ENCODE measurements at regions not wholly inside any gene's neighbourhood (a gene's known extent, or its start where the extent isn't known, plus 50 kb on each side); places are given as distances from the start of the nearest gene placed in this dataset.

- in situ Hi-C loops (cut with MboI; ENCODE audit: low pct_unique_long_range_greater_than_20kb, low sequenced_read_pairs, unreplicated experiment), result no loop called here
- TF ChIP-seq CTCF (IDR thresholded peaks at IDR 0.05; ENCODE audit: extremely low read depth, insufficient read depth, missing control alignments), result no peak
- no peak for DNase-seq (ENCODE audit: low spot score)
Observed at GRCh38 chr13:44320611-44321010, 53.0 kb upstream of the SERP2 start.

- in situ Hi-C loops (cut with MboI; ENCODE audit: low pct_unique_long_range_greater_than_20kb, low sequenced_read_pairs, unreplicated experiment), result no loop called here
Observed at GRCh38 chr13:44321961-44322360, 51.7 kb upstream of the SERP2 start.

GRCh38 chr13:44322928-44323327 is 50.7 kb upstream of the SERP2 start:
- in situ Hi-C loops (cut with MboI; ENCODE audit: low pct_unique_long_range_greater_than_20kb, low sequenced_read_pairs, unreplicated experiment), result no loop called here
- DNase-seq (ENCODE audit: low spot score), result no peak

More at GRCh38 chr13:44321961-44322360, 51.7 kb upstream of the SERP2 start:
- no peak for DNase-seq (ENCODE audit: low spot score)
- TF ChIP-seq CTCF (IDR thresholded peaks at IDR 0.05; ENCODE audit: extremely low read depth, insufficient read depth, missing control alignments), result no peak

GRCh38 chr13:44323754-44324153 is 49.9 kb upstream of the SERP2 start:
- no peak for TF ChIP-seq CTCF (IDR thresholded peaks at IDR 0.05; ENCODE audit: extremely low read depth, insufficient read depth, missing control alignments)
- DNase-seq (ENCODE audit: low spot score), result no peak
- in situ Hi-C loops (cut with MboI; ENCODE audit: low pct_unique_long_range_greater_than_20kb, low sequenced_read_pairs, unreplicated experiment), result no loop called here

More at GRCh38 chr13:44322928-44323327, 50.7 kb upstream of the SERP2 start:
- TF ChIP-seq CTCF (IDR thresholded peaks at IDR 0.05; ENCODE audit: extremely low read depth, insufficient read depth, missing control alignments), result no peak
